ENCODE measurements at regions not wholly inside any gene's neighbourhood (a gene's known extent, or its start where the extent isn't known, plus 50 kb on each side); places are given as distances from the start of the nearest gene placed in this dataset.

- no peak for TF ChIP-seq ZNF274 (IDR thresholded peaks at IDR 0.05; ENCODE audit: low read depth, low read length)
- TF ChIP-seq POLR2A (IDR thresholded peaks at IDR 0.05; ENCODE audit: borderline replicate concordance, extremely low read depth, insufficient read depth, insufficient read length): no peak
Observed at GRCh38 chr14:40122968-40123648, 690.9 kb upstream of the FBXO33 start.
